IMR-90 (cell line): ENCODE measurements at regions not wholly inside any gene's neighbourhood (a gene's known extent, or its start where the extent isn't known, plus 50 kb on each side); places are given as distances from the start of the nearest gene placed in this dataset.

Experiments
- ATAC-seq: fragments of 200-7000 bp; cut with Tn5 transposase; 2 replicates; pipeline ENCODE4 v1.9.1; 2020; ENCODE audit warnings: low read depth, mild to moderate bottlenecking, moderate library complexity
- BruUV-seq: library from RNA; stranded (reverse); fragments of 400-500 nt; replicated peaks from 2 replicates; lab custom pipeline; 2021; lab: Mats Ljungman, UMichigan
- CTCF ChIA-PET: fragments of 300-600 bp; formaldehyde crosslinking; extraction: SDS; loops from one replicate; lab custom pipeline; 2021; ENCODE audit warnings: antibody characterized with exemption; lab: Yijun Ruan, JAX
- POLR2A ChIA-PET: fragments of 300-600 bp; sonication (Branson Sonifier 250); formaldehyde crosslinking; loops from one replicate; lab custom pipeline; 2022; ENCODE audit warnings: antibody characterized with exemption; ENCODE audit not compliant: unreplicated experiment; lab: Charles Lee
- DNase-seq: peaks from one replicate; pipeline ENCODE4 v3.0.0; 2013
- H2AFZ ChIP-seq: replicated peaks from 2 replicates; pipeline ENCODE3; 2013; ENCODE audit warnings: low read length, mild to moderate bottlenecking; ENCODE audit not compliant: poor library complexity
- H2AK5ac ChIP-seq: 2 replicates; pipeline ENCODE4 v1.6.1; 2013; ENCODE audit warnings: low read depth, low read length, inconsistent platforms
- H2AK9ac ChIP-seq: replicated peaks from 2 replicates; pipeline ENCODE3; 2013; ENCODE audit warnings: mild to moderate bottlenecking, low read depth, low read length, moderate library complexity; ENCODE audit not compliant: poor library complexity
- H2BK120ac ChIP-seq: 2 replicates; pipeline ENCODE4 v1.6.1; 2013; ENCODE audit warnings: low read depth, low read length, inconsistent platforms
- H2BK15ac ChIP-seq: 3 replicates; pipeline ENCODE4 v1.6.1; 2013; ENCODE audit warnings: low read depth, low read length, inconsistent platforms
- H2BK20ac ChIP-seq: 2 replicates; pipeline ENCODE4 v1.6.1; 2013; ENCODE audit warnings: low read depth, mild to moderate bottlenecking, inconsistent platforms, low read length, moderate library complexity
- H2BK5ac ChIP-seq: 2 replicates; pipeline ENCODE4 v1.6.1; 2013; ENCODE audit warnings: mild to moderate bottlenecking, low read depth, low read length, inconsistent platforms; ENCODE audit not compliant: poor library complexity, severe bottlenecking
- H3K14ac ChIP-seq: replicated peaks from 2 replicates; pipeline ENCODE4 v1.6.1; 2013; ENCODE audit warnings: low read depth, low read length, inconsistent platforms
- H3K18ac ChIP-seq: 2 replicates; pipeline ENCODE4 v1.6.1; 2013; ENCODE audit warnings: low read depth, low read length, control low read depth
- H3K23ac ChIP-seq: 2 replicates; pipeline ENCODE4 v1.6.1; 2013; ENCODE audit warnings: low read depth, low read length, inconsistent platforms
- H3K27ac ChIP-seq: 2 replicates; pipeline ENCODE4 v1.5.1; 2013; ENCODE audit warnings: mild to moderate bottlenecking, control low read depth, low read length; ENCODE audit not compliant: insufficient read depth
- H3K27me3 ChIP-seq: 2 replicates; pipeline ENCODE4 v1.6.1; 2013; ENCODE audit warnings: low read length; ENCODE audit not compliant: control insufficient read depth, insufficient read depth
- H3K36me3 ChIP-seq: 2 replicates; pipeline ENCODE4 v1.6.1; 2013; ENCODE audit warnings: low read length, mixed read lengths; ENCODE audit not compliant: control insufficient read depth, insufficient read depth
- H3K4ac ChIP-seq: 2 replicates; pipeline ENCODE4 v1.6.1; 2013; ENCODE audit warnings: low read depth, low read length, inconsistent platforms
- H3K4me1 ChIP-seq: 2 replicates; pipeline ENCODE4 v1.6.1; 2013; ENCODE audit warnings: low read length, mixed read lengths; ENCODE audit not compliant: control insufficient read depth, insufficient read depth
- H3K4me2 ChIP-seq: 2 replicates; pipeline ENCODE4 v1.6.1; 2013; ENCODE audit warnings: low read depth, mild to moderate bottlenecking, control low read depth, low read length, moderate library complexity
- H3K4me3 ChIP-seq: 2 replicates; pipeline ENCODE4 v1.5.1; 2013; ENCODE audit warnings: low read depth, mild to moderate bottlenecking, control low read depth, low read length, moderate library complexity; ENCODE audit not compliant: insufficient read depth
- H3K56ac ChIP-seq: 2 replicates; pipeline ENCODE4 v1.6.1; 2013; ENCODE audit warnings: low read length, inconsistent platforms; ENCODE audit not compliant: insufficient read depth; ENCODE audit errors: extremely low read depth
- H3K79me1 ChIP-seq, 2 experiments: 2 replicates each; pipeline ENCODE4 v1.6.1; 2013; ENCODE audit warnings: low read length in 2 of 2, inconsistent platforms in 1 of 2, low read depth in 1 of 2
- H3K9ac ChIP-seq: 2 replicates; pipeline ENCODE4 v1.6.1; 2013; ENCODE audit warnings: low read depth, low read length, control low read depth
- H3K9me1 ChIP-seq: 2 replicates; pipeline ENCODE4 v1.6.1; 2013; ENCODE audit warnings: low read length, inconsistent platforms; ENCODE audit not compliant: insufficient read depth
- H3K9me3 ChIP-seq: 2 replicates; pipeline ENCODE4 v1.6.1; 2013; ENCODE audit warnings: low read length; ENCODE audit not compliant: control insufficient read depth, insufficient read depth
- H4K20me1 ChIP-seq: 2 replicates; pipeline ENCODE4 v1.6.1; 2013; ENCODE audit warnings: low read length, inconsistent platforms; ENCODE audit not compliant: insufficient read depth
- H4K5ac ChIP-seq: 2 replicates; pipeline ENCODE4 v1.6.1; 2013; ENCODE audit warnings: mild to moderate bottlenecking, low read depth, low read length, control low read depth
- H4K8ac ChIP-seq, 2 experiments: 2 replicates each; pipeline ENCODE4 v1.6.1; 2013; ENCODE audit warnings: low read depth in 2 of 2, low read length in 2 of 2, control low read depth in 1 of 2, inconsistent platforms in 1 of 2
- H4K91ac ChIP-seq: 2 replicates; pipeline ENCODE4 v1.6.1; 2013; ENCODE audit warnings: low read depth, low read length, inconsistent platforms; ENCODE audit not compliant: insufficient read depth
- WGBS, 2 experiments: methylation state at CpG; one replicate each; pipeline versions ENCODE4 v1.1.5 to v1.1.7; 2013; ENCODE audit warnings: missing lambda C conversion rate in 2 of 2; ENCODE audit not compliant: insufficient read length in 1 of 2; ENCODE audit errors: extremely low coverage in 2 of 2; 5-methylcytosine and 5-hydroxymethylcytosine counted together
- dilution Hi-C: fragments of 300-500 bp; cut with HindIII; formaldehyde crosslinking; loops from one replicate; pipeline ENCODE4 v1.14.3; 2018; ENCODE audit warnings: low sequenced_read_pairs; ENCODE audit not compliant: unreplicated experiment
- in situ Hi-C: fragments of 300-500 bp; cut with MboI; formaldehyde crosslinking; loops from 3 replicates; pipeline ENCODE4 v1.14.3; 2019; ENCODE audit warnings: low sequenced_read_pairs, inconsistent platforms, mixed read lengths
- intact Hi-C: fragments of 100-400 bp; cut with micrococcal nuclease; formaldehyde crosslinking; loops from 2 replicates; pipeline ENCODE4 v1.10.0; 2022
- TF ChIP-seq, protein P1 (sequence below): conservative IDR thresholded peaks from 2 replicates; pipeline ENCODE4 v1.5.1; 2012; ENCODE audit warnings: mild to moderate bottlenecking, low read depth, low read length, improper control_type of control experiment

DNA sequence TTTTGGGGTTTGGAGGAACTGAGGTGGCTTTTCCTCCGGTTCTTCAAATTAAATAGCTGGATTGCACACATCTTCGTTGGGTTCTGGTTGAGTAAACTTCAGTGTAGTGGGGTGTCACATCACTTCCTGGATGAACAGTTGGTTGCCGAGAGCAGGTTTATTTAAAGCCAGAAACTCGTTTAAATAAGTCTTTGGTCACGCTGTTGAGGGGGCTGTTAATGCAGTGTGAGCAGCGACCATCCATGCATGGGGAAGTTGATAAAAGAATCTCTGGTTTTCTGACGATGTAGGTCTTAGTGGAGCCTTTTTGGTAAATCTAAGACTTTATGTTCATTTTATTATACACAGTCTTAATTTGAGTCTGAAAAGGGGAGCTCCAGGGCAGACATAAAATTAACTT, 351.2 kb upstream of the ARGLU1 start:
- BruUV-seq: no TSS peak

More for the DNA sequence above, 351.2 kb upstream of the ARGLU1 start:
- no peak overlapping the region for H3K9ac ChIP-seq
- TF ChIP-seq, protein P1, sequence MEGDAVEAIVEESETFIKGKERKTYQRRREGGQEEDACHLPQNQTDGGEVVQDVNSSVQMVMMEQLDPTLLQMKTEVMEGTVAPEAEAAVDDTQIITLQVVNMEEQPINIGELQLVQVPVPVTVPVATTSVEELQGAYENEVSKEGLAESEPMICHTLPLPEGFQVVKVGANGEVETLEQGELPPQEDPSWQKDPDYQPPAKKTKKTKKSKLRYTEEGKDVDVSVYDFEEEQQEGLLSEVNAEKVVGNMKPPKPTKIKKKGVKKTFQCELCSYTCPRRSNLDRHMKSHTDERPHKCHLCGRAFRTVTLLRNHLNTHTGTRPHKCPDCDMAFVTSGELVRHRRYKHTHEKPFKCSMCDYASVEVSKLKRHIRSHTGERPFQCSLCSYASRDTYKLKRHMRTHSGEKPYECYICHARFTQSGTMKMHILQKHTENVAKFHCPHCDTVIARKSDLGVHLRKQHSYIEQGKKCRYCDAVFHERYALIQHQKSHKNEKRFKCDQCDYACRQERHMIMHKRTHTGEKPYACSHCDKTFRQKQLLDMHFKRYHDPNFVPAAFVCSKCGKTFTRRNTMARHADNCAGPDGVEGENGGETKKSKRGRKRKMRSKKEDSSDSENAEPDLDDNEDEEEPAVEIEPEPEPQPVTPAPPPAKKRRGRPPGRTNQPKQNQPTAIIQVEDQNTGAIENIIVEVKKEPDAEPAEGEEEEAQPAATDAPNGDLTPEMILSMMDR: no peak
- no peaks in the 10 kb centered on the region for H3K36me3 ChIP-seq
- no peak overlapping the region for H3K4ac ChIP-seq
- CTCF ChIA-PET: interaction anchor here (1.6 kb wide), 1 partner anchor 203 kb away, joined by 3 read pairs; no protein-coding TSS in a partner anchor
- H4K5ac ChIP-seq: no peak overlapping the region
- H2AK5ac ChIP-seq: no peak overlapping the region
- H3K79me1 ChIP-seq: no peaks in the 10 kb centered on the region
- H3K14ac ChIP-seq: no peak overlapping the region
- ATAC-seq (no peak), DNase-seq (no peak)
- H2BK5ac ChIP-seq: no peak overlapping the region
- no peaks in the 10 kb centered on the region for H3K9me1 ChIP-seq
- H4K91ac ChIP-seq: no peak overlapping the region
- dilution Hi-C loops: no loop called here
- H3K18ac ChIP-seq: no peak overlapping the region
- no peak overlapping the region for H3K27ac ChIP-seq
- H3K56ac ChIP-seq: no peak overlapping the region
- no peak overlapping the region for H2BK15ac ChIP-seq
- peaks cover 2% of the 10 kb centered on the region; the same call in 1 of the 2 replicates for H3K27me3 ChIP-seq
- H3K23ac ChIP-seq: no peak overlapping the region
- H2BK120ac ChIP-seq: no peak overlapping the region
- no peaks in the 10 kb centered on the region for H3K4me1 ChIP-seq
- H3K9me3 ChIP-seq: no peaks in the 10 kb centered on the region
- H4K8ac ChIP-seq: no peak overlapping the region
- H2BK20ac ChIP-seq: no peak overlapping the region
- in situ Hi-C loops: loop anchor here (25.0 kb wide), 1 partner anchor 193 kb away; no protein-coding TSS in a partner anchor
- H2AK9ac ChIP-seq: no peak overlapping the region
- intact Hi-C loops: loop anchor here (2.0 to 5.0 kb wide), 2 partner anchors 352 to 384 kb away; partner anchors contain the start of genes ARGLU1 and EFNB2
- WGBS, 2 experiments: 53% methylated on average over 3 of the region's 7 CpGs; no CpG with 5 or more reads in 1 of the 2 experiments
- H3K4me3 ChIP-seq: no peak overlapping the region
- H2AFZ ChIP-seq: no peak overlapping the region
- H3K4me2 ChIP-seq: no peak overlapping the region
- no peaks in the 10 kb centered on the region for H4K20me1 ChIP-seq
- POLR2A ChIA-PET: no interaction called here
